Suprapubic skin (tissue), 4 donors: ENCODE measurements at regions not wholly inside any gene's neighbourhood (a gene's known extent, or its start where the extent isn't known, plus 50 kb on each side); places are given as distances from the start of the nearest gene placed in this dataset.

Experiments
- DNase-seq, 2 donors: peaks; one replicate each; pipeline ENCODE4 v3.0.0-alpha.2; 2019; ENCODE audit warnings: low spot score in 2 of 2
- H3K27ac ChIP-seq: fragments of 200-600 bp; sonication (generic); one replicate; pipeline ENCODE4 v1.5.1; 2019
- H3K27me3 ChIP-seq: fragments of 200-600 bp; sonication (generic); one replicate; pipeline ENCODE4 v1.5.1; 2019
- H3K36me3 ChIP-seq: fragments of 200-600 bp; sonication (generic); one replicate; pipeline ENCODE4 v1.5.1; 2019
- H3K4me1 ChIP-seq: fragments of 200-600 bp; sonication (generic); one replicate; pipeline ENCODE4 v1.5.1; 2019
- H3K4me3 ChIP-seq: fragments of 200-600 bp; sonication (generic); one replicate; pipeline ENCODE4 v1.5.1; 2019; ENCODE audit warnings: mild to moderate bottlenecking
- H3K9me3 ChIP-seq: fragments of 200-600 bp; sonication (generic); one replicate; pipeline ENCODE4 v1.5.1; 2019
- CTCF ChIP-seq, 2 donors: fragments of 200-600 bp in 1 of 2; fragments of 450-650 bp in 1 of 2; sonication (generic) in 1 of 2; IDR thresholded peaks; one replicate each; pipeline ENCODE4 v1.5.1; 2016 to 2019; ENCODE audit warnings: antibody characterized with exemption in 2 of 2, mild to moderate bottlenecking in 1 of 2, moderate library complexity in 1 of 2
- EP300 ChIP-seq: sonication (generic); formaldehyde crosslinking; IDR thresholded peaks from one replicate; pipeline ENCODE4 v1.6.1; 2017; ENCODE audit warnings: antibody characterized with exemption
- POLR2A ChIP-seq, 2 donors: fragments of 450-650 bp; IDR thresholded peaks; one replicate each; pipeline ENCODE4 v1.6.1; 2017; ENCODE audit warnings: antibody characterized with exemption in 2 of 2, mild to moderate bottlenecking in 2 of 2, moderate library complexity in 2 of 2
- POLR2AphosphoS5 ChIP-seq, 3 donors: sonication (generic); formaldehyde crosslinking; IDR thresholded peaks; one replicate each; pipeline ENCODE4 v1.6.1; 2017; ENCODE audit warnings: antibody characterized with exemption in 3 of 3
- WGBS: methylation state at CpG from one replicate; pipeline ENCODE4 v1.1.5; 2018; 5-methylcytosine and 5-hydroxymethylcytosine counted together

GRCh38 chr7:17021205-17021604, 139.4 kb upstream of the AGR3 start:
- Histone ChIP-seq H3K36me3 (no peaks in the 10 kb centered on the region), H3K4me3 (no peak overlapping the region), H3K27ac (no peak overlapping the region), H3K9me3 (no peaks in the 10 kb centered on the region), H3K4me1 (peaks cover 16% of the 10 kb centered on the region), H3K27me3 (no peaks in the 10 kb centered on the region)
- no peak for DNase-seq
- WGBS: 43% methylated on average over 3 of the region's 3 CpGs
- TF ChIP-seq EP300 (no peak), CTCF (IDR thresholded peaks at IDR 0.05) (no peak), POLR2A (IDR thresholded peaks at IDR 0.05) (no peak), POLR2AphosphoS5 (IDR thresholded peaks at IDR 0.05) (no peak)

- Histone ChIP-seq H3K27me3 (no peaks in the 10 kb centered on the region), H3K4me1 (peaks cover 11% of the 10 kb centered on the region), H3K27ac (no peak overlapping the region), H3K9me3 (no peaks in the 10 kb centered on the region), H3K36me3 (no peaks in the 10 kb centered on the region), H3K4me3 (no peak overlapping the region)
- TF ChIP-seq POLR2A (IDR thresholded peaks at IDR 0.05) (no peak), CTCF (IDR thresholded peaks at IDR 0.05) (no peak), POLR2AphosphoS5 (IDR thresholded peaks at IDR 0.05) (no peak), EP300 (no peak)
- DNase-seq: no peak
- 88% methylated on average over 3 of the region's 3 CpGs for WGBS
These were observed 141.1 kb upstream of the AGR3 start for GRCh38 chr7:17022920-17023319.

- no peak overlapping the region for H3K4me3 ChIP-seq
These were observed 144.5 kb upstream of the AGR3 start for GRCh38 chr7:17026269-17026668.

GRCh38 chr7:17027143-17027788, 145.5 kb upstream of the AGR3 start:
- no peak overlapping the region for H3K4me3 ChIP-seq
- no peaks in the 10 kb centered on the region for H3K9me3 ChIP-seq
- 35% methylated on average over 4 of the region's 4 CpGs for WGBS
- H3K27me3 ChIP-seq: no peaks in the 10 kb centered on the region
- H3K4me1 ChIP-seq: no peaks in the 10 kb centered on the region
- H3K27ac ChIP-seq: no peak overlapping the region
- H3K36me3 ChIP-seq: no peaks in the 10 kb centered on the region
- TF ChIP-seq POLR2AphosphoS5 (IDR thresholded peaks at IDR 0.05) (no peak), CTCF (IDR thresholded peaks at IDR 0.05) (no peak), POLR2A (IDR thresholded peaks at IDR 0.05) (no peak), EP300 (no peak)
- DNase-seq: no peak

More at GRCh38 chr7:17026269-17026668, 144.5 kb upstream of the AGR3 start:
- no peaks in the 10 kb centered on the region for H3K36me3 ChIP-seq
- no peak for DNase-seq
- 87% methylated on average over 3 of the region's 3 CpGs for WGBS
- no peak for TF ChIP-seq CTCF (IDR thresholded peaks at IDR 0.05)
- no peak overlapping the region for H3K27ac ChIP-seq
- no peaks in the 10 kb centered on the region for H3K9me3 ChIP-seq
- no peaks in the 10 kb centered on the region for H3K27me3 ChIP-seq
- peaks cover under 1% of the 10 kb centered on the region for H3K4me1 ChIP-seq

- no peaks in the 10 kb centered on the region for H3K4me1 ChIP-seq
- no peak overlapping the region for H3K4me3 ChIP-seq
- DNase-seq: no peak
- no peaks in the 10 kb centered on the region for H3K36me3 ChIP-seq
- H3K9me3 ChIP-seq: no peaks in the 10 kb centered on the region
- no peak for TF ChIP-seq CTCF (IDR thresholded peaks at IDR 0.05)
- TF ChIP-seq POLR2AphosphoS5 (IDR thresholded peaks at IDR 0.05): no peak
- TF ChIP-seq POLR2A (IDR thresholded peaks at IDR 0.05): no peak
- TF ChIP-seq EP300: no peak
- 74% methylated on average over 1 of the region's 1 CpG for WGBS
- H3K27me3 ChIP-seq: no peaks in the 10 kb centered on the region
- no peak overlapping the region for H3K27ac ChIP-seq
These were observed 146.0 kb upstream of the AGR3 start for GRCh38 chr7:17027789-17028152.
